ENCODE measurements at regions not wholly inside any gene's neighbourhood (a gene's known extent, or its start where the extent isn't known, plus 50 kb on each side); places are given as distances from the start of the nearest gene placed in this dataset.

DNA sequence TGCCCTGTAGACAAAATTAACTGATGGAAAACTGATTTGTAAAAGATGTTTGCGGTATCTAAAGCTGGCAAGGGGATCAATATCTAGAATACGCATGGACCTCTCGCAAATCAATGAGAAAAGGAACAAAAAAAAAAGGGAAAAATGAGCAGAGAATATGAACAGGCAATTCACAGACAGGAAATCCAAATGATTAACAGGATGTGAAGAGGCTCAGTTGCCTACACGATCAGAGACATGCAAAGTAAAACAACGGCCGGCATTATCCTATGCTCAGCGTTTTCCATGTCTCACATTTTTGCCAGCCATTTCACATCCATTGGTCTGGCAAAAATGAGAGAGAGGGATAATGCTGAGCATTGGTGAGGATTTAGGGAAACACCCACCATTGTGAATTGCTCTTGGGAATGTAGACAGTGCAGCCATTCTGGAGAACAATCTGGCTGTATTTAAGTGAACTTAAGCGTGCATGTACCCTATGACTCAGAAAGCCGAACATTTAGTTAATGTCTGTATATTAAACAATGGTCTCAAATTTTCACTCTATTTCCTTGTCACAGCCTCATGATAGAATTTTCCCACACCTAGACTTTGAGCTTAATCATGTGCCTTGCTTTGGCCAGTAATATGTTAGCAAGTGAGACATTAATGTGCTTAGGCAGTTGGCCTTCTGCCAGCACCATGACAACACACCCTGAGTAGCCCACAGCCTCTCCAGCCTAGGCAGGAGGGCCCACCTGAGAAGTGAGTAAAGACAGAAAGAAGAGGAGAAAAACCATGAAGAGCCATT, 61.0 kb upstream of the NBPF3 start:
- DNase-seq (ENCODE audit: low spot score) (no peak), ATAC-seq (no peak)
- Mint-ChIP-seq H3K36me3 (peaks cover 6% of the 10 kb centered on the region; the same call in 1 of the 2 replicates), H3K9me3 (peaks cover 11% of the 10 kb centered on the region), H3K27me3 (ENCODE audit: low read depth) (no peaks in the 10 kb centered on the region; the same call in 1 of the 2 replicates), H3K4me1 (peaks cover 7% of the 10 kb centered on the region), H3K4me3 (no peak overlapping the region), H3K27ac (no peak overlapping the region)
- ChIA-PET CTCF (interaction anchor here (0.8 to 1.5 kb wide), 3 partner anchors 10 to 162 kb away, joined by 3 read pairs; no protein-coding TSS in a partner anchor), POLR2A (no interaction called here)
- TF ChIP-seq GABPB1 (CRISPR knock-in tag; IDR thresholded peaks at IDR 0.05) (no peak), PRRX2 (CRISPR knock-in tag; IDR thresholded peaks at IDR 0.05) (no peak), TEAD1 (CRISPR knock-in tag; IDR thresholded peaks at IDR 0.05) (no peak), ZNF138 (CRISPR knock-in tag; conservative IDR thresholded peaks at IDR 0.05) (no peak), NR2C2 (CRISPR knock-in tag; IDR thresholded peaks at IDR 0.05) (no peak), RELA (CRISPR knock-in tag; IDR thresholded peaks at IDR 0.05; ENCODE audit: borderline replicate concordance) (no peak), EMX1 (CRISPR knock-in tag; IDR thresholded peaks at IDR 0.05) (no peak), JAZF1 (CRISPR knock-in tag; IDR thresholded peaks at IDR 0.05) (no peak), ZNF219 (CRISPR knock-in tag; IDR thresholded peaks at IDR 0.05; ENCODE audit: borderline replicate concordance) (no peak)
- TF ChIP-seq, protein P1, sequence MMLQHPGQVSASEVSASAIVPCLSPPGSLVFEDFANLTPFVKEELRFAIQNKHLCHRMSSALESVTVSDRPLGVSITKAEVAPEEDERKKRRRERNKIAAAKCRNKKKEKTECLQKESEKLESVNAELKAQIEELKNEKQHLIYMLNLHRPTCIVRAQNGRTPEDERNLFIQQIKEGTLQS (CRISPR knock-in tag; conservative IDR thresholded peaks at IDR 0.05) = no peak
- TF ChIP-seq, protein P2, sequence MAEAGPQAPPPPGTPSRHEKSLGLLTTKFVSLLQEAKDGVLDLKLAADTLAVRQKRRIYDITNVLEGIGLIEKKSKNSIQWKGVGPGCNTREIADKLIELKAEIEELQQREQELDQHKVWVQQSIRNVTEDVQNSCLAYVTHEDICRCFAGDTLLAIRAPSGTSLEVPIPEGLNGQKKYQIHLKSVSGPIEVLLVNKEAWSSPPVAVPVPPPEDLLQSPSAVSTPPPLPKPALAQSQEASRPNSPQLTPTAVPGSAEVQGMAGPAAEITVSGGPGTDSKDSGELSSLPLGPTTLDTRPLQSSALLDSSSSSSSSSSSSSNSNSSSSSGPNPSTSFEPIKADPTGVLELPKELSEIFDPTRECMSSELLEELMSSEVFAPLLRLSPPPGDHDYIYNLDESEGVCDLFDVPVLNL (CRISPR knock-in tag; IDR thresholded peaks at IDR 0.05; ENCODE audit: borderline replicate concordance, low read depth) = no peak
- TF ChIP-seq, protein P3, sequence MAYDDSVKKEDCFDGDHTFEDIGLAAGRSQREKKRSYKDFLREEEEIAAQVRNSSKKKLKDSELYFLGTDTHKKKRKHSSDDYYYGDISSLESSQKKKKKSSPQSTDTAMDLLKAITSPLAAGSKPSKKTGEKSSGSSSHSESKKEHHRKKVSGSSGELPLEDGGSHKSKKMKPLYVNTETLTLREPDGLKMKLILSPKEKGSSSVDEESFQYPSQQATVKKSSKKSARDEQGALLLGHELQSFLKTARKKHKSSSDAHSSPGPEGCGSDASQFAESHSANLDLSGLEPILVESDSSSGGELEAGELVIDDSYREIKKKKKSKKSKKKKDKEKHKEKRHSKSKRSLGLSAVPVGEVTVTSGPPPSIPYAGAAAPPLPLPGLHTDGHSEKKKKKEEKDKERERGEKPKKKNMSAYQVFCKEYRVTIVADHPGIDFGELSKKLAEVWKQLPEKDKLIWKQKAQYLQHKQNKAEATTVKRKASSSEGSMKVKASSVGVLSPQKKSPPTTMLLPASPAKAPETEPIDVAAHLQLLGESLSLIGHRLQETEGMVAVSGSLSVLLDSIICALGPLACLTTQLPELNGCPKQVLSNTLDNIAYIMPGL (CRISPR knock-in tag; IDR thresholded peaks at IDR 0.05) = no peak
- TF ChIP-seq, protein P4, sequence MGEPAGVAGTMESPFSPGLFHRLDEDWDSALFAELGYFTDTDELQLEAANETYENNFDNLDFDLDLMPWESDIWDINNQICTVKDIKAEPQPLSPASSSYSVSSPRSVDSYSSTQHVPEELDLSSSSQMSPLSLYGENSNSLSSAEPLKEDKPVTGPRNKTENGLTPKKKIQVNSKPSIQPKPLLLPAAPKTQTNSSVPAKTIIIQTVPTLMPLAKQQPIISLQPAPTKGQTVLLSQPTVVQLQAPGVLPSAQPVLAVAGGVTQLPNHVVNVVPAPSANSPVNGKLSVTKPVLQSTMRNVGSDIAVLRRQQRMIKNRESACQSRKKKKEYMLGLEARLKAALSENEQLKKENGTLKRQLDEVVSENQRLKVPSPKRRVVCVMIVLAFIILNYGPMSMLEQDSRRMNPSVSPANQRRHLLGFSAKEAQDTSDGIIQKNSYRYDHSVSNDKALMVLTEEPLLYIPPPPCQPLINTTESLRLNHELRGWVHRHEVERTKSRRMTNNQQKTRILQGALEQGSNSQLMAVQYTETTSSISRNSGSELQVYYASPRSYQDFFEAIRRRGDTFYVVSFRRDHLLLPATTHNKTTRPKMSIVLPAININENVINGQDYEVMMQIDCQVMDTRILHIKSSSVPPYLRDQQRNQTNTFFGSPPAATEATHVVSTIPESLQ (CRISPR knock-in tag; IDR thresholded peaks at IDR 0.05) = no peak
- TF ChIP-seq, protein P5, sequence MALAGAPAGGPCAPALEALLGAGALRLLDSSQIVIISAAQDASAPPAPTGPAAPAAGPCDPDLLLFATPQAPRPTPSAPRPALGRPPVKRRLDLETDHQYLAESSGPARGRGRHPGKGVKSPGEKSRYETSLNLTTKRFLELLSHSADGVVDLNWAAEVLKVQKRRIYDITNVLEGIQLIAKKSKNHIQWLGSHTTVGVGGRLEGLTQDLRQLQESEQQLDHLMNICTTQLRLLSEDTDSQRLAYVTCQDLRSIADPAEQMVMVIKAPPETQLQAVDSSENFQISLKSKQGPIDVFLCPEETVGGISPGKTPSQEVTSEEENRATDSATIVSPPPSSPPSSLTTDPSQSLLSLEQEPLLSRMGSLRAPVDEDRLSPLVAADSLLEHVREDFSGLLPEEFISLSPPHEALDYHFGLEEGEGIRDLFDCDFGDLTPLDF (CRISPR knock-in tag; IDR thresholded peaks at IDR 0.05) = no peak

DNA sequence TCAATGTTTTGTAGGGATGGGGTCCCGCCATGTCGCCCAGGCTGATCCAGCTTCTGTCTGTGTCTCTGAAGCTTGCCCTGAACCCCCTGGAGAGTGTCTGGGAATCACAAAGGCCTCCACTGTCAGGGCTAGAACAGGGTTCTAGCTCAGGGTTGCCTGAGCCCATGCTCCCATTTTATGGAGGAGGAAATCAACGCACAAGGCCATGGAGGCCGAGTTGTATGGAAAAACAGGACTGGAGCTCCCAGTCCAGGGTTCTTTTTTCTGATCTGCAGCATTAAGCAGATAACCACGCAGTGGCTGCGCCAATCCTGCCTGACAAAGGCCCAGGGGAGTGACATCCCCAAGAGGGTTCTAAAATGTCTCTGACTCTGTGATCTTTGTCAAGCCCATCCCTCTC, 67.6 kb upstream of the NBPF3 start:
- ATAC-seq (no peak), DNase-seq (ENCODE audit: low spot score) (no peak)
- H3K27me3 Mint-ChIP-seq (ENCODE audit: low read depth) = no peaks in the 10 kb centered on the region

More for the DNA sequence above, 67.6 kb upstream of the NBPF3 start:
- no peaks in the 10 kb centered on the region for H3K36me3 Mint-ChIP-seq
- TF ChIP-seq, protein P2 (CRISPR knock-in tag; IDR thresholded peaks at IDR 0.05; ENCODE audit: borderline replicate concordance, low read depth) = no peak
- TF ChIP-seq, protein P6, sequence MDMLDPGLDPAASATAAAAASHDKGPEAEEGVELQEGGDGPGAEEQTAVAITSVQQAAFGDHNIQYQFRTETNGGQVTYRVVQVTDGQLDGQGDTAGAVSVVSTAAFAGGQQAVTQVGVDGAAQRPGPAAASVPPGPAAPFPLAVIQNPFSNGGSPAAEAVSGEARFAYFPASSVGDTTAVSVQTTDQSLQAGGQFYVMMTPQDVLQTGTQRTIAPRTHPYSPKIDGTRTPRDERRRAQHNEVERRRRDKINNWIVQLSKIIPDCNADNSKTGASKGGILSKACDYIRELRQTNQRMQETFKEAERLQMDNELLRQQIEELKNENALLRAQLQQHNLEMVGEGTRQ (CRISPR knock-in tag; IDR thresholded peaks at IDR 0.05) = no peak
- TF ChIP-seq ZNF121 (CRISPR knock-in tag; IDR thresholded peaks at IDR 0.05) = no peak
- TF ChIP-seq, protein P7, sequence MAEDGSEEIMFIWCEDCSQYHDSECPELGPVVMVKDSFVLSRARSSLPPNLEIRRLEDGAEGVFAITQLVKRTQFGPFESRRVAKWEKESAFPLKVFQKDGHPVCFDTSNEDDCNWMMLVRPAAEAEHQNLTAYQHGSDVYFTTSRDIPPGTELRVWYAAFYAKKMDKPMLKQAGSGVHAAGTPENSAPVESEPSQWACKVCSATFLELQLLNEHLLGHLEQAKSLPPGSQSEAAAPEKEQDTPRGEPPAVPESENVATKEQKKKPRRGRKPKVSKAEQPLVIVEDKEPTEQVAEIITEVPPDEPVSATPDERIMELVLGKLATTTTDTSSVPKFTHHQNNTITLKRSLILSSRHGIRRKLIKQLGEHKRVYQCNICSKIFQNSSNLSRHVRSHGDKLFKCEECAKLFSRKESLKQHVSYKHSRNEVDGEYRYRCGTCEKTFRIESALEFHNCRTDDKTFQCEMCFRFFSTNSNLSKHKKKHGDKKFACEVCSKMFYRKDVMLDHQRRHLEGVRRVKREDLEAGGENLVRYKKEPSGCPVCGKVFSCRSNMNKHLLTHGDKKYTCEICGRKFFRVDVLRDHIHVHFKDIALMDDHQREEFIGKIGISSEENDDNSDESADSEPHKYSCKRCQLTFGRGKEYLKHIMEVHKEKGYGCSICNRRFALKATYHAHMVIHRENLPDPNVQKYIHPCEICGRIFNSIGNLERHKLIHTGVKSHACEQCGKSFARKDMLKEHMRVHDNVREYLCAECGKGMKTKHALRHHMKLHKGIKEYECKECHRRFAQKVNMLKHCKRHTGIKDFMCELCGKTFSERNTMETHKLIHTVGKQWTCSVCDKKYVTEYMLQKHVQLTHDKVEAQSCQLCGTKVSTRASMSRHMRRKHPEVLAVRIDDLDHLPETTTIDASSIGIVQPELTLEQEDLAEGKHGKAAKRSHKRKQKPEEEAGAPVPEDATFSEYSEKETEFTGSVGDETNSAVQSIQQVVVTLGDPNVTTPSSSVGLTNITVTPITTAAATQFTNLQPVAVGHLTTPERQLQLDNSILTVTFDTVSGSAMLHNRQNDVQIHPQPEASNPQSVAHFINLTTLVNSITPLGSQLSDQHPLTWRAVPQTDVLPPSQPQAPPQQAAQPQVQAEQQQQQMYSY (CRISPR knock-in tag; IDR thresholded peaks at IDR 0.05) = peak; percentile 78
- TF ChIP-seq, protein P3 (CRISPR knock-in tag; IDR thresholded peaks at IDR 0.05) = no peak
- ChIA-PET POLR2A (no interaction called here), CTCF (interaction anchor here (0.9 to 11.0 kb wide), 24 partner anchors 9 to 225 kb away, joined by 3 to 255 read pairs (median 4); partner anchors contain the start of gene NBPF3)
- no peaks in the 10 kb centered on the region for H3K9me3 Mint-ChIP-seq
- no peak overlapping the region for H3K4me3 Mint-ChIP-seq
- H3K4me1 Mint-ChIP-seq = 0 out of 2 replicates have a peak, but pooled peaks cover 3% of the 10 kb centered on the region
- no peak overlapping the region for H3K27ac Mint-ChIP-seq

All from WTC11 (cell line).